ENCODE measurements at regions not wholly inside any gene's neighbourhood (a gene's known extent, or its start where the extent isn't known, plus 50 kb on each side); places are given as distances from the start of the nearest gene placed in this dataset.

DNA sequence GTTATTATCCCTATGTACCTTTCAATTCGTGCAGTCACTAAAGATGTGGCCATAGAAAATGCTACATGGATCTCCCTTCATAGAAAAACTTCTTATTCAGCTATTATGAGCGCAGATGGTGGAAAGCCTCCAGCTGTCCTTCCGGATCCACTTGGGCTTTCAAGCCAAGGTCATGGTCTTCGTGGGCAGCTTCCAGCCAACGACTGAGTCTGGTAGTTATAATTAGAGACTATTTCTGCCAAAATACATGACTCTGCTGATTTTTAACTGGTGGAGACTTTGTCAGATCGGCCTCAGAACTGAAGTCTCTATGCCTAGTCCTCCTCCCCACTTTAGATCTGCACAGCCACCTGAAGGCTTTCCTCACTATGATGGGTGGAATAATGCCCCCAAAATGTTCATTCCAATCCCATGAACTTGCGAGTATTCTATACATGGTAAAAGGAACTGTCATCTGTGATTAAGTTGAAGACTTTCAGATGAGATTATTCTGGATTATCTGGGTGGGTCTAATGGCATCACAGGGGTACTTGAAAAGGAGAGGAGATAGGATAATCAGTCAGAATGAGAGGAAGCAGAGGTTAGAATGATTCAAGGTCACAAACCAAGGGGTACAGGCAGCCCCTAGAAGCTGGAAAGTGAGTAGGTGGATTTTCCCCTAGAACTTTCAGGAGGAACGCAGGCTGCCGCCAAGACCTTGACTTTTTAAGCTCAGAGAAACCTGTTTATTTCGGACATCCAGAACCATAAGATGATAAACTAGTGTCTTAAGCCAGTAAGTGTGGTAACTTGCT is 171.1 kb upstream of the CXCL13 start:
- Histone ChIP-seq H3K9me3 (ENCODE audit: control insufficient read depth in 4 of 4, low read length in 3 of 4) (no peaks in the 10 kb centered on the region), H3K36me3 (ENCODE audit: control insufficient read depth in 4 of 4, insufficient read depth in 3 of 4, low read depth in 1 of 4, low read length in 3 of 4) (no peaks in the 10 kb centered on the region), H3K9ac (ENCODE audit: low read depth in 1 of 2, low read length in 2 of 2) (no peak overlapping the region), H3K4me1 (ENCODE audit: control insufficient read depth in 4 of 4, insufficient read depth in 4 of 4, low read length in 3 of 4) (peaks cover 0 to 8% (median 4%) of the 10 kb centered on the region in 4 donors), H3K27me3 (ENCODE audit: control insufficient read depth in 4 of 4, insufficient read depth in 4 of 4, low read length in 3 of 4) (no peaks in the 10 kb centered on the region), H3K4me3 (ENCODE audit: low read depth in 1 of 3, low read length in 3 of 3) (no peak overlapping the region), H3K27ac (ENCODE audit: low read depth in 1 of 2, low read length in 2 of 2) (no peak overlapping the region)
- 56% methylated on average over 10 of the region's 10 CpGs for WGBS
- TF ChIP-seq NR2F2 (IDR thresholded peaks at IDR 0.05) = peak; percentile 72
- TF ChIP-seq, protein P1, sequence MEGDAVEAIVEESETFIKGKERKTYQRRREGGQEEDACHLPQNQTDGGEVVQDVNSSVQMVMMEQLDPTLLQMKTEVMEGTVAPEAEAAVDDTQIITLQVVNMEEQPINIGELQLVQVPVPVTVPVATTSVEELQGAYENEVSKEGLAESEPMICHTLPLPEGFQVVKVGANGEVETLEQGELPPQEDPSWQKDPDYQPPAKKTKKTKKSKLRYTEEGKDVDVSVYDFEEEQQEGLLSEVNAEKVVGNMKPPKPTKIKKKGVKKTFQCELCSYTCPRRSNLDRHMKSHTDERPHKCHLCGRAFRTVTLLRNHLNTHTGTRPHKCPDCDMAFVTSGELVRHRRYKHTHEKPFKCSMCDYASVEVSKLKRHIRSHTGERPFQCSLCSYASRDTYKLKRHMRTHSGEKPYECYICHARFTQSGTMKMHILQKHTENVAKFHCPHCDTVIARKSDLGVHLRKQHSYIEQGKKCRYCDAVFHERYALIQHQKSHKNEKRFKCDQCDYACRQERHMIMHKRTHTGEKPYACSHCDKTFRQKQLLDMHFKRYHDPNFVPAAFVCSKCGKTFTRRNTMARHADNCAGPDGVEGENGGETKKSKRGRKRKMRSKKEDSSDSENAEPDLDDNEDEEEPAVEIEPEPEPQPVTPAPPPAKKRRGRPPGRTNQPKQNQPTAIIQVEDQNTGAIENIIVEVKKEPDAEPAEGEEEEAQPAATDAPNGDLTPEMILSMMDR (IDR thresholded peaks at IDR 0.05; ENCODE audit: low read depth, low read length, missing input control) = no peak
- TF ChIP-seq RAD21 (IDR thresholded peaks at IDR 0.05) = no peak
- no peak for TF ChIP-seq YY1 (IDR thresholded peaks at IDR 0.05)
- TF ChIP-seq, protein P2, sequence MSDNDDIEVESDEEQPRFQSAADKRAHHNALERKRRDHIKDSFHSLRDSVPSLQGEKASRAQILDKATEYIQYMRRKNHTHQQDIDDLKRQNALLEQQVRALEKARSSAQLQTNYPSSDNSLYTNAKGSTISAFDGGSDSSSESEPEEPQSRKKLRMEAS (IDR thresholded peaks at IDR 0.05) = no peak
- DNase-seq (ENCODE audit: low spot score) = no peak

DNA sequence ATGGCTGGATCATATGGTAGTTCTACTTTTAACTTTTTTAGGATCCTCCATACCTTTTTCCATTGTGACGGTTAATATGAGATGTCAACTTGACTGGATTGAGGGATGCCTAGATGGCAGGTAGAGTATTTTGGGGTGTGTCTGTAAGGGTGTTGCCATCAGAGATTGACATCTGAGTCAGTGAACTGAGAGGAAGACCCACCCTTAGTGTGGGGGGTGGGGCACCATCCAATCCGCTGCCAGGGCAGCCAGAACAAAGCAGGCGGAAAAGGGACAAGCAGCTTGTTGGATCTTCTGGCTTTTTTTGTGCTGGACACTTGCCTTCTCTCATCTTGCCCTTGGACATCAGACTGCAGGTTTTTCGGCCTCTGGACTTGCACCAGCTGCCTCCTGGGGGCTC is 168.5 kb upstream of the CXCL13 start:
- DNase-seq (ENCODE audit: low spot score) = no peak
- Histone ChIP-seq H3K27ac (ENCODE audit: low read depth in 1 of 2, low read length in 2 of 2) (no peak overlapping the region), H3K27me3 (ENCODE audit: control insufficient read depth in 4 of 4, insufficient read depth in 4 of 4, low read length in 3 of 4) (peaks cover 0 to 2% (median 0%) of the 10 kb centered on the region in 4 donors), H3K9me3 (ENCODE audit: control insufficient read depth in 4 of 4, low read length in 3 of 4) (no peaks in the 10 kb centered on the region), H3K4me3 (ENCODE audit: low read depth in 1 of 3, low read length in 3 of 3) (no peak overlapping the region), H3K36me3 (ENCODE audit: control insufficient read depth in 4 of 4, insufficient read depth in 3 of 4, low read depth in 1 of 4, low read length in 3 of 4) (no peaks in the 10 kb centered on the region), H3K4me1 (ENCODE audit: control insufficient read depth in 4 of 4, insufficient read depth in 4 of 4, low read length in 3 of 4) (peaks cover 0 to 8% (median 4%) of the 10 kb centered on the region in 4 donors), H3K9ac (ENCODE audit: low read depth in 1 of 2, low read length in 2 of 2) (no peak overlapping the region)
- 95% methylated on average over 4 of the region's 4 CpGs for WGBS
- TF ChIP-seq, protein P2 (IDR thresholded peaks at IDR 0.05) = no peak
- TF ChIP-seq JUND (IDR thresholded peaks at IDR 0.05) (no peak), REST (IDR thresholded peaks at IDR 0.05) (no peak), TAF1 (conservative IDR thresholded peaks at IDR 0.05) (no peak), EGR1 (IDR thresholded peaks at IDR 0.05; ENCODE audit: low read depth in 2 of 2) (no peak), YY1 (IDR thresholded peaks at IDR 0.05) (no peak), FOXA2 (IDR thresholded peaks at IDR 0.05) (no peak), RAD21 (IDR thresholded peaks at IDR 0.05) (no peak), HNF4A (conservative IDR thresholded peaks at IDR 0.05) (no peak), SP1 (IDR thresholded peaks at IDR 0.05) (no peak), HNF4G (IDR thresholded peaks at IDR 0.05) (no peak), NR2F2 (IDR thresholded peaks at IDR 0.05) (no peak), ZBTB33 (IDR thresholded peaks at IDR 0.05) (no peak), GABPA (IDR thresholded peaks at IDR 0.05 in 1 of 2, conservative IDR thresholded peaks at IDR 0.05 in 1 of 2) (no peak)
- TF ChIP-seq, protein P1 (IDR thresholded peaks at IDR 0.05; ENCODE audit: low read depth, low read length, missing input control) = no peak
